Liver (tissue), 2 donors: ENCODE measurements at regions not wholly inside any gene's neighbourhood (a gene's known extent, or its start where the extent isn't known, plus 50 kb on each side); places are given as distances from the start of the nearest gene placed in this dataset.

Source experiments
- CTCF ChIP-seq: fragments of 150-350 bp; IDR thresholded peaks from 2 replicates; pipeline ENCODE4 v1.5.1; 2017; ENCODE audit warnings: improper control_type of control experiment, low read depth, low read length; ENCODE audit not compliant: missing input control
- MAX ChIP-seq: IDR thresholded peaks from 2 replicates; pipeline ENCODE4 v1.6.1; 2016; ENCODE audit warnings: antibody characterized with exemption
- YY1 ChIP-seq: IDR thresholded peaks from 2 replicates; pipeline ENCODE4 v1.6.1; 2016; ENCODE audit warnings: antibody characterized with exemption, mild to moderate bottlenecking
- donor health status: healthy.

GRCh38 chr2:212737392-212738172 is 199.0 kb upstream of the ERBB4 start:
- TF ChIP-seq MAX (no peak), CTCF (no peak), YY1 (no peak)
